HG03575 (cell line): ENCODE measurements at regions not wholly inside any gene's neighbourhood (a gene's known extent, or its start where the extent isn't known, plus 50 kb on each side); places are given as distances from the start of the nearest gene placed in this dataset.
"Not testable (repeated sequence)": the region's sequence is repeated elsewhere in the genome, so short reads cannot be mapped to it uniquely, and the experiment has no call there.

Experiments
- ATAC-seq: cut with Tn5 transposase; IDR thresholded peaks from one replicate; pipeline ENCODE4 v1.9.1; 2021; ENCODE audit not compliant: unreplicated experiment, insufficient number of reproducible peaks, low FRiP score; ENCODE audit errors: extremely low read depth

DNA sequence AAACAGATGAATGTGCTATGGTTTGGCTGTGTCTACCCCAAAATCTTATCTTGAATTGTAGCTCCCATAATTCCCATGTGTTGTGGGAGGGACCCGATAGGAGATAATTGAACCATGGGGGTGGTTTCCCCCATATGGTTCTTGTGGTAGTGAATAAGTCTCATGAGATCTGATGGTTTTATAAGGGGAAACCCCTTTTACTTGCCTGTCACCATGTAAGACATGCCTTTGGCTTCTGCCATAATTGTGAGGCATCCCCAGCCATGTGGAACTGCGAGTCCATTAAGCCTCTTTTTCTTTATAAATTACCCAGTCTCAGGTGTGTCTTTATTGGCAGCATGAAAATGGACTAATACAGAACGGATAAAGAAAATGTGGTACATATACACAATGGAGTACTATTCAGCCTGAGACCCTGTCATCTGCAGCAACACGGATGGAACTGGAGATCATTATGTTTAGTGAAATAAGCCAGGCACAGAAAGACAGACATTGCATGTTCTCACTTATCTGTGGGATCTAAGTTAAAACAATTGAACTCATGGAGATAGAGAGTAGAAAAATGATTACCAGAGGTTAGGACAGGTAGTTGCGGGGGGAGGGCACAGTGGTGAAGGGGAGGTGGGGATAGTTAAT is 587.6 kb upstream of the NRP1 start:
- ATAC-seq: no peak

DNA sequence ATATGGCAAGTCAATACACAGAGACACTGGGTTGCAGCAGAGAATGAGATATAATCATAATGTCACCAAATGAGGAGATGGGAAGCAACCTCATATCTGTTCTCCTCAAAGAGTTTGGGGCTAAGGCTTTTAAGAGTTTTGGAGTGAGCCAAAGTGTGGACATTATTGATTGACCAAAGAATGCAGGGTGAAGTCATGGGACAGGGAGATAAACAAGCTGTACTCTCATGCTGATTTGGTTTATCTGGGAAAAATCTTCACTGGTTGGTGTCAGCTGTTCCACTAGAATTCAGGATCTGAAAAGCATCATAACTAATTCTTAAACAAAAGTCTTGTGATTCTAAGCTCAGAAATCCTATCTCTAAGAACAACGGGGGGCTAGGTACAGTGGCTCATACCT is 585.9 kb upstream of the NRP1 start:
- ATAC-seq: no peak

GRCh38 chr10:33919244-33919643 is 584.8 kb upstream of the NRP1 start:
- no peak for ATAC-seq

GRCh38 chr10:33917069-33917780 is 582.8 kb upstream of the NRP1 start:
- ATAC-seq: no peak

DNA sequence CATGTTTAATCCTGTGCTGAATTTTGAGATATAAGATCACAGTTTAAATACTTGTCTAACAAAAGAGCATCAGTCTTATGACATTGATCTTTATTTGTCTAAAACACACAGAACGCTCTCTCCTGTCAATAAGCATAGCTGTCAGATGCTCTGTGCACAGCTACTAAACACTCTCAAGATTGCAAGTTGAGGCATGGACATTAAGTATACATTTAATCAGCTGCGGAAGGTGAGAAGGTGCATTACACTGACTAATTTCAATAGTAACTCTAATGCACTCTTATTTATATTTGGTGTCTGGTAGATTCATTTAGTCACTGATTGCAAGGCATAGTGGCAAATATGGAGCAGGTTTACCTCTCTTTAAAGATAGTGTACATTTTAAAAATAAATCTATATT is 580.3 kb upstream of the NRP1 start:
- no peak for ATAC-seq

DNA sequence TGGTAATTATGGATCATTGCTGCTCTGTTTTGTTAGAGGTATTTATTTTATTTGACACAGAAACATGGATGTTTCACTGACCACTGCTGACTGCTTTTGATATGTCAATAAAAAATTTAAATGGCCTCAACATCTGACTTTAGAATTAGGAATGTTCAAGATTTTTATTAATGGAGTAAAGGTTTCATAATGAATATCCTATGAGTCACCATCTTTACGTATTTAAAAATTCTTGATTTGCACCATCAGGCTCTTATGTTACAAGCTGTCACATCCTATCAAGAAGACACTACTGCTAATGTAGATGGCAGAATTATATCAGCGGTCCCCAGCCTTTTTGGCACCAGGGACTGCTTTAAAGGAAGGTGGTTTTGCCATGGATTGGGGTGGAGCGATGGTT is 578.7 kb upstream of the NRP1 start:
- ATAC-seq: no peak

DNA sequence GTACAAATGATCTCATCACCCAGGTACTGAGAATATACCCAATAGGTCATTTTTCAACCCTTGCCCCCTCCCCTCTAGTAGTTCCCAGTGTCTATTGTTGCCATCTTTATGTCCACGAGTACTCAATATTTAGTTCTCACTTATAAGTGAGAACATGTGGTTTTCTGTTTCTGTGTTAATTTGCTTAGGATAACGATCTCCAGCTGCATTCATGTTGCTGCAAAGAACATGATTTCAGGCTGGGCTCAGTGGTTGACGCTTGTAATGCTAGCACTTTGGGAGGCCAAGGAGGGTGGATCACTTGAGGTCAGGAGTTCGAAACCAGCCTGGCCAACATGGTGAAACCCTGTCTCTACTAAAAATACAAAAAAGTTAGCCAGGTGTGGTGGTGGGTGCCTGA is 575.0 kb upstream of the NRP1 start:
- not testable (repeated sequence) for ATAC-seq

DNA sequence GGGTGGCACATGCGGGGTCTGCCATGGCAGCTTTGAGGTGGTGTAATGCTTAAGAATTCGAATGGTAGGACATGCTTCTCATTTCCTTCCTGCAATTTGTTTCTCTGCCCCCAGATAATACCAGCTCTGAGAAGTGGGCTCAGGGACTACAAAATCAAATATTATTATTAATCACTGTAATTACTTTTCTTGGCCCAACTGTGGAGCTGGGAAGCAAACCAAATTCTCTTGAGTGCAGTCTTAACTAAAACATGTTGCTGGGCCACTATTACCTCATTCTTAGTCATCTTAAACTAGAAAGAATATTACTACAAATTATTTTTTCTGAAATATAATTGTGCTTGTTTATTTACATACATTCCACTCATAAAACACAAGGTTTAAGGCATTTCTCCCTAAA is 566.7 kb upstream of the NRP1 start:
- no peak for ATAC-seq

GRCh38 chr10:33900596-33900995 is 566.1 kb upstream of the NRP1 start:
- no peak for ATAC-seq

DNA sequence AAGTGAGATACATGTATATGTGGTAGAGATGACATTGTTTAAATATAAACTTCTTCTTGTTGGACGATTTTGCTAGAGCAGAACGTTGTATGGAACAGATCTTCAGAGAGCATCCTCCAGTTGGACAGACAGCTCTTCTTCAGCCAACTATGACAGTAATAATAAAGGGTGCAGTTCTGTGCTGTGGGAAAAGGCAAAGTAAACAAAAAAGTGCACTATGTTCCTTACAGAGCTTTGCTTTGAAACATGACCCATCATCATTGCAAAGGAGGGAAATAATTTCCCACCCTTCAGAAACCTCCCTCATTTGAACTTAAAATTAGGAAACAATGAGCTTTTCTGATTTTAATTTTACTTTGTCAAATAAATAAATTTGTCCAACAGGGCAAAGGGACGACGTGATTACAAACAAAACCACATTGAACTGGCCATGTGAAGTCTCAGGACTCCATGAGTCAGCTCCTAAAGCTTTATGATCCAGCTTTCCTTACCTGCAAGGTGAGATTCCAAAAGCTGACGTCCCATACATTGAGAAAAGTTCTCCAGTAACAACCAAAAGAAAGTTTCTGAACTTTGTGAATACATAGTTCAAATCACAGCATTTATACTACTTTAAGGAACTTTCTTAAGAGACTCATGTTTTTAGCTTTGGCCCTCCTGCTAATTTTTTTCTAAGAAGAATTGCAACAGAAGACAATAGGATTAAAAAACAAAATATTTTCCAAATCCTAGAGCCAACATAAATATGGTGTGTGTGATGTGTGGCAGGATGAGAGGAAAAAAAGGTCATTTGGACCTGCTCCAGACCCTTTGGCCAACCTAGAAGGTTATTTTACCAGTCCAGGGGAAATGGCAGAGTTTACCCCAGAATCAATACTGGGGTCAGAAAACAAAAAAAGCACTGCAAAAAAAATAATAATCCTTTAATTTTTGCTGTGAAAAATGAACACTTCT is 565.4 kb upstream of the NRP1 start:
- no peak for ATAC-seq

GRCh38 chr10:33897291-33897752 is 562.9 kb upstream of the NRP1 start:
- ATAC-seq: no peak

DNA sequence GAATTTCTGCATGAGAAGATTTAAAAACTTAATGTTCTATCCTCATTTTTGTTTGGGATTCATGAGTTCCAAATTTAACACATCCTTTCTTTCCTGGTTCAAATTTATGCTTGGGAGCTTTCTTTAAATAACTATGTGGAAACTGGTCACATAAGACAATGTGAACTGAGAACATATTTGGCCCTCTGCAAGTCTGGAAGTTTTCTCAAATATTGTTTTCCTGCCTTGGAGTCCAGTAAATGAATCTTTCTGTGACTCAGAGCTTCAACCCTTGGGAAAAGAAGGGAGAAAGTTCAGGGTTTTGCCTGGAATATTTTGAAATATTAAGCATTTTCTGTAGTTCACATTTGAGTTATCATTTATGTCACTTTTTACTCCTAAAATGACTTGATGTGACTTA is 559.0 kb upstream of the NRP1 start:
- no peak for ATAC-seq

DNA sequence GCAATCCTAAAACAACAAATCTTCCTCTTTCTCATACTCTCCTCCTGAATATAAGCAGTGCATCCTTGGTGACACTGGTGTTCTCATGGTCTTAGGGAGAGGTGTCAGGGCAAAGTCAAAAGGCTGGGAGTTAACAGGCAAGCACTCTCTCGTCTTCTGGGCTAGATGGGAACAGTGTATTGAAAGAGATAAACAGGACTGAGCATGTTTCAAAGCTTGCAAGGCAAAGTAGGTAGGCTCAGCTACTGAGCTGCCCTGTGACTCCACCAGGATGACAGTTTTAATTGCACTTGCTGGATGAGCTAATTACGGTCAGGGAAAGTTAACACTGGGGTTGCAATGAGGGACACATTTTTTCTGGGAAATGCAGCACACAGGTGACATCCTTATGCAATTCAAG is 554.9 kb upstream of the NRP1 start:
- ATAC-seq: no peak

- ATAC-seq: no peak
These were observed 552.7 kb upstream of the NRP1 start for GRCh38 chr10:33887188-33887587.

DNA sequence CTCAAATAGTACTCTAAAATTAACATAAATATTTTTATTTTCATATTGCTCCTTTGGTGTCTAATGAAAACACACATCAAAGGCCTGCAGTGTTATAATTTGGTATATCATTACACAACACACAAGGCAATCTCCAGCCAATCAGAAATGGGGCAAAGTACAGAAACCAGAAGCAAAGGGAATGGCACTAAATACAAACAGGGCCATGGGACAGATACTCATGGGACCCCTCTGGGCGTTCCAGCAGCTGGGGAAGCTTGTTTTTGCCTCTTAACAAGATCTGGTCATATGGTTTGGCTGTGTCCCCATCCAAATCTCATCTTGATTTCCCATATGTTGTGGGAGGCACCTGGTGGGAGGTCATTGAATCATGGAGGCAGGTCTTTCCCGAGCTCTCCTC is 551.8 kb upstream of the NRP1 start:
- ATAC-seq: no peak

- ATAC-seq: no peak
These were observed 550.1 kb upstream of the NRP1 start for GRCh38 chr10:33884604-33885003.

DNA sequence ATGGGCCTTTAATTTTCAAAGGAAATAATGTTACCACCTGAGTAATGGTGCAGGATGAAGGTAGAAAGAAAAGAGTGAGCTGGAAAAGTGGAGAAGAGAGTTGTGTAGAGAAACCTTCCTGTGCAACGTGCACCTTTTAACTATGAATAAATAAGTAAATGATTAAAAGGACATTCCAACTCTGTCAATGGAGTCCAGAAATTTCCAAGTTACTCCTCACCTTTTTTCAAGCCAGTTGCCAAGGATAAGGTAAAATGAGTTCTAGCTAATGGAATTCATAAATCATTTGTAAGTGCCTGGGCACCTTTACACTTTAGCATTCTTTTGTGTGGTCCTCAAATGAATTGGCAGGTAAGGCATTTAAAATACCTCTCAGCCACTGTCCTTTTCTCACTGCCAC is 549.4 kb upstream of the NRP1 start:
- no peak for ATAC-seq

GRCh38 chr10:33882996-33883395 is 548.5 kb upstream of the NRP1 start:
- ATAC-seq: no peak

DNA sequence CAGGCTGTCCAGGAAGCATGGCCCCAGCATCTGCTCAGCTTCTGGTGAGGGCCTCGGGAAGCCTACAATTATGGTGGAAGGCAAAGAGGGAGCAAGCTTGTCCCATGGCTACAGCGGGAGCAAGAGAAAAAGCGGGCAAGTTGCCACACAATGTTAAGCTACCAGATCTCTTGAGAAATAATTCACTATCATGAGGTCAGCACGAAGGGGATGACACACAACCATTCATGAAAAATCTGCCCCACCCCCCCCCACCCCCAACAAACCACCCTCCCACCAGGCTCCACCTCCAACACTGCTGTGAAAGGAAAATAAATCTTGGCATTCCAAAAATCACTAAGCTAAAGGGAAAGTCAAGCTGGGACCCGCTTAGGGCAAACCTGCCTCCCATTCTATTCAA is 545.8 kb upstream of the NRP1 start:
- no peak for ATAC-seq
